CD4-positive, alpha-beta T cell treated with Interleukin-1 beta for 1 hour (primary cell): ENCODE measurements at regions not wholly inside any gene's neighbourhood (a gene's known extent, or its start where the extent isn't known, plus 50 kb on each side); places are given as distances from the start of the nearest gene placed in this dataset.
A peak's percentile ranks its signal among the peaks of the same experiment; 100 is the strongest.

Experiments
- DNase-seq, 2 donors: peaks; one replicate each; pipeline ENCODE4 v3.0.0-alpha.2; 2020 to 2022

DNA sequence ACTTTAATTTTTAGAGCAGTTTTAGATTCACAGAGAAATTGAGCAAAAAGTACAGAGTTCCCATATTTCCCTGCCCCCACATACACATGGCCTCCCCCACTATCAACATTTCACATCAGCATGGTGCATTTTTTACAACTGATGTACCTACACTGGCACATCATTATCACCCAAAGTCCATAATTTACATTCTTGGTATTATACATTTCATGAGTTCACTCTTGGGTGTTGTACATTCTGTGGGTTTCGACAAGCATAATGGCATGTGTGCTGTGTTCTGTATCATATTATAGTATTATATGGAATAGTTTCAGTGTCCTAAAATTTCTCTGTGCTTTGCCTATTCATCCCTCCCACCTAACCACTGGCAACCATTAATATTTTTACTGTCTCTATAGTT lies 419.8 kb upstream of the THBS1 start:
- no peak for DNase-seq

DNA sequence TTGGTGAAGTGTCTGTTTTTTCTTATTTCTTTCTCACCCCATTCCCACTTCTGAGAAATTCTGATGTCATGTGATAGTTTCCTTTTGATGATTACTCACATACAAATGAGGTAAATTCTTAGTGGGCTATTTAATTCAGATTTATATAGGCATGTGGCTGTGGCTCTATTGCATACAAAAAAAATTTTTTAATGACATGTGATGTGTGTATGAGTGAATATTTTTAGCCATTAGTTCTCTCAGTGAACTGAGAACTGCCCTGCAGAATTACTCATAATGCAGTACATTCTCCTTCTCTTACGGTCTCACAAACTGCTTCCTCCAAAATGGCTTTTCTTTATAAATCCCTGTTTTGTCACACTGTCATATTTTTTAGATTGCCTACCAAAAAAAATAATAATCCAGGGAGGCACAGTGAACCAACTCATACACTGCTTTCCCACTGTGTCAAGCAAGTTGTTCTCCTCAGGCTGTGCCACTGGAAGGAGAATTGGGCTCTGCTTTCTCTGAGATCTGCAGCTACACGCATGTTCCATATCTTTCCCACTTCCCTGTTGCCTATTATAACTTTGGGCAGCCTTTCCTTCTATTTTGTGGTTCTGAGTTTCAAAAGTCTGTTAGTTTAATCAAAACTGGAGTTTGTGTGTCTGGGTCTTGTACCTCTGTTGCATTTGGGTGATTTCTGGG lies 415.7 kb upstream of the THBS1 start:
- no peak for DNase-seq

DNA sequence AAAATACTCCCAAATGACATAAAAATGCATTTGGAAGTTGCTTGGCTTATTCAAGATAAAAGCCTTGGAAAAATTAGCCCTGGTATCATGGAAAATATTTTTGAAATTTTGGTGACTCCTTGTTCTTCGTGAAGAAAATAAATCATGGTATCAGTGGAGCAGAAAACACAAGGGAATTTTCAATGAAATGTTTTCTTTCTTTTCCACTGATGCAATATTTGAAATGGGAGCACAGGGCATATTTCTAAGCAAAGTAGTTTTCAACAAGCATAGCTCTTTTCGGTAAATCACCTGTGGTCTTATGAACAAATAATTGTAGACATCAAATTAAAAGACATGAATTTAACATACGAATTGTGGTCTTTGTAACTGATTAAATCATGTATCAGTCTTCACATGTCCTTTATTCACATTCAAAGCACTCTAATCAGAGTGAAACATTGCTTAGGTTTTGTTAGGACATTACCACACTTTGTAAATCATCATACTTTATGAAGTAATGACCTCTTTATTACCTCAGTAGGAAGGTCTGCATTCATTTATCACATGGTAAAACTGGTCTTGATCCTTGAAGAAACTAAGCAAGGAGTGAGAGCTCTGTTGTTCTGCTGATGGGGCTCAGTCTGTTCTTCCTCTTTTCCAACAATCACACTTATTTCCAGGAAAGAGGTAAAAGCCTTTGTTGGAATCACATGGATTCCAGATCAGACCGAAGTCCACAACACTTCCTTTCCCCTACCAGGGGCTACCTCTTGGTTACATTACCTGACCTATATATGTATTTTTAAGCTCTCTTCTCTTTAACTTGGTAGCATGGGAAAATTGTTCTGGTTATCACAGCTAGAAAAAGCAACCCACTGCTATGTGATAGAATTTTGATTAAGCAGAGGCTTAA lies 413.5 kb upstream of the THBS1 start:
- DNase-seq: no peak

DNA sequence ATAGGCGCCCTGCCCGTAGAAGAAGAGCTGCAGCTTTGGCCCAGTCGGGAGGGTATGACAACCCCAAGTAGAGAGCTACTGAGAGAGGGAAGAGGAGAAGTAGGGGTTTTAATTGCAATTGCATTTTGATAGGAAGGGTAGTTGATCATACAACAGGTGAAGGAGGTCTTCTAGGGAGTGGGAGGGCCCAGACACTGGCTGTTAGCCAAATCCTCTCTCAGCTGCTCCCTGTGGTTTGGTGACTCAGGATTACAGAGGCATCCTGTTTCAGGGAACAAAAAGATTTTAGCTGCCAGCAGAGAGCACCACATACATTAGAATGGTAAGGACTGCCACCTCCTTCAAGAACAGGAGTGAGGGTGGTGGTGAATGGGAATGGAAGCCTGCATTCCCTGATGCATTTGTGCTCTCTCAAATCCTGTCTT lies 408.9 kb upstream of the THBS1 start:
- peak in 1 of 2 donors; percentile 20 for DNase-seq

DNA sequence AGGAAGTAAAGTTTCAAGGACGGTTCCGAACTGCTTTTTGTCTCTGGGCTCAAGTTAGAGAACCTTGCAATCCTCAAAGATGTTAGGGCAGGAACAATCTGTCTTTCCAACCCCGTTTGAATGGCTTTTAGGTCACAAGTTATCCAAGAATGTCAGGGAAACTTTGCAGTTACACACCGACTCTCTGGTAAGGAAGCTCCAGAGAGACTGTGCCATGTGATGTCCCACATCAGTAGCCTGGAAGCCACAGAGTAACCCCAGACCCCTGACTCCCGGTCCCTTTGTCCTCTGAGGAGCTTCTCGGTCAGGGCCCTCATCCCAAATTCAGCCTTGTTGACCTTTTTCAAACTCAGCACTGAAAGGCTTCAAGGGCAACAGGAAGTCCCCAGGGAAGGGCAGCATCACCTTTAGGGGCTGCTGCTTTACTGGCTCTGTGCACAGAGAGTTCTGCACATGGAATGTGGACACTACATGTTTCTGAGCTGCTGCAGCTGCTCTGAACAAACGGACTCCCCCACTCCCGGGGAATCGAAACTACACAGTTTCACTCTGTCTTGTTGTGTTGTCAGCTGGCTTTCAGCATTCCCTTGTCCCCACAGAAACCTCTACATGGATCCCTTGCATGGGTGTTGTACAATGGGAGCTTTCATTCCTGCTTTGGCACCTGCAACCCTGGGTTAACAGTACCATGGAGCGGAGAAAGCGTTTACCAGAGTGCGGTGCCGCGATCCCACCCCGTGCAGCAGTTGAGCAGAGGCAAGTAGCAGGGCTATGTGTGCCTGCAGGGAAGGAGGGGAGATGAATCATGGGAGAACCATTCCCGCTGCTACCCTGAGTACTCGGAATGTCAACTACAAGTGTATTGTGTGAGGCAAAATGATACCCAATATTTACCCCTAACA lies 408.2 kb upstream of the THBS1 start:
- DNase-seq: no peak

DNA sequence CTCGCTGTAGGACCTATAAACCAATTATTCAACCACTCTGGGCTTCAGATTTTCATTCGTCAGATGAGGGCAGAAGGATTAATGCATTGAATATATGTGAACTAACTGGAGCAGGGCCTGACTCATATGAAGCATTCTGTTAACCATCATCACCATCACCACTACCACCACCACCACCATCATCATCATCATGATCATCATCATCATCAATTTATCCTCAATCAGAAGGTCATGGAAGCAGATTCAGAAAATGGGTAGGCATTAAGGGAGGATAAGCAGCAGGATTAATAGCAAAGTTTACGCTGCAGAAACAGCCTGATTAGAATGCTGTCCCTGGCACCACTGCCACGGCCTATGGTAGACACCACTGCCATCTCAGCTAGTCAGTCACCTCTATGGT lies 407.5 kb upstream of the THBS1 start:
- DNase-seq: no peak

DNA sequence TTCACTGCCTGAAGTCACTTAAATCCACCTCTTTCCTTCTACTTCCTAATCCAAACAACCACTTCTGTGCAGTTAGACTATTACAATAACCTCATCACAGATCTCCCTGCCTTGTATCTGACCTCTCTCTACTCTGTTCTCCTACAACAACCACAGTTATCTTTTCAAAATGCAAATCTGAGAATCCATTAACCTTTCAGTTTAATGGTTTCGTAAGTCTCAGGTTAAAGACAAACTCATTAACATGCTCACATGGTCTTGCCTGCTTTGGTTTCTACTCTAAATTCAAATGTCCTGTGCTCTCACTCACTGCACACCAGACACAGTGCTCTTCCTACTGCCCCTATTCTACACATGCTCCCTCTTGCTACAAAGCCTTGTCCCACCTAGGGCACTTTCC lies 406.5 kb upstream of the THBS1 start:
- DNase-seq: no peak

DNA sequence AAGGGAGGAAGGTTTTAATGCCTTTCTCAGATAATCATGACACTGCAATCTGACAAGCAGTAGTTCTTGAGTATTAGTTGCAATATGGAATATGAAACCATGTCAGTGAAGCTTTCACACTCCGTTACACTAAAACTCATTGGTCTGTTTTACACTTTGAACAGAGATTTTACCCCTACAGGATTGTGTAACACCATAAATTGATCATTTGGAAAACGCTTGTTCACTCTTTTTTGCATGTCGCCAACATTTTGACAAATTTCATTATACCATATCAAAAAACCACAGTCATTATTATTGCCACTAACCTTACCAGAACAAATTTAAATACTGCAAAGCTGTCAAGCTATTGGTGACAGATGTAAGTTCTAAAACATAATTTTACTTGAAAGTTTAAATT lies 404.8 kb upstream of the THBS1 start:
- no peak for DNase-seq

DNA sequence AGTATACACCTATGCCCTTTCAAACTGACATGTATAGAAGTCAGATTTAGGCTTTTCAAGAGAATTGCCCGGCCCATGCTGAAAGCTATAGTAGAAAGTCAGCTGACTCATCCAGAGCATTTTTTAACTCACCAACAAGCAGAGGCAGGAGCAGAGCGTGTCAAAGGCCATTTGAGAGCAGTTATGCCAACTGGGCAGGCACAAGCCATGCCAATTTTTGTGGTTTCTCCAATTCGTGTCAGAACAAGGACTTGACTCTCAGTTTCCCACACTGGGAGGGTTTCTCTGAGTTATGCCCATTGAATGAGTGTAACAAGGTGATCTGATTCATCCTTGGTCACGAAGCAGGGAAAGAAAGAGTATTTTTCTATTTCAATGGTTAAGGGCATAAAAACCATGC lies 403.3 kb upstream of the THBS1 start:
- DNase-seq: no peak

DNA sequence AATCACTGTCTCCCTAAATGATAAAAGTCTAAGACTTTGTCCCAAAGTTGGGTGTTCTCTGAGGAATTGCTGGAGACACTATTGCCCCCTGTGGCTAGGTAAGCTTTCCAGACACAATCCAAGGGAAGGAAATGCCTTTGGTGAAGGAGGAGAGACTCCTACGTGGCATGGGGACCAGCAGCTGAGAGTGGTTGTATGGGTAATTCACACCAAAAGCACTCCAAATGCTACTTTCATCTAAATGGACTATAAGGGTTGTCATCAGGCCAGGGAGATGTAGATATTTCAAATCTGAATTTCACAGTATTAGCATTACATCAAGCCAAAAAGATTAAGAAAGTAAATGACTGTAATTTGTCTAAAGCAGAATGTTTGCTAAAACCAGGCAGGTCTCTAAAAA lies 400.8 kb upstream of the THBS1 start:
- DNase-seq: no peak

DNA sequence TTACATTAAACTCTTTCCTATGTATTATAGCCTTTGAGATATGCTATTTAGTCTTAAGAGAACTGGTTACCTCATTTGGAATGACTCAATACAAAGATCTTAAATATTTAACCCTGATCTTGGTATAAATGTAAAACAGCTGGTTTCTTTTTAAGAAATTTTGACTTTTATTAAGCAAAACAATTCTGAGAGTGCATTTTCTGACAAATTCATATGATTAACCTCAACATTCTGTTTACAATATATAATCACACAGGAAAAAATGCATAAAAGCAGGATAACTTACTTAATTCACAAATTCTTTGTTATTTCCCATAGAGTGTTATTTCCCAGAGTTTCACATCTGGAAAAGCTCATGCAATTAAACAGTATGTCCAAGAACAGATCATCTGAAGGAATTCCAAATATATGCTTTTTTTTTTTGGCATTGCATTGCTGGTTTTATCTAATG lies 400.4 kb upstream of the THBS1 start:
- no peak for DNase-seq

DNA sequence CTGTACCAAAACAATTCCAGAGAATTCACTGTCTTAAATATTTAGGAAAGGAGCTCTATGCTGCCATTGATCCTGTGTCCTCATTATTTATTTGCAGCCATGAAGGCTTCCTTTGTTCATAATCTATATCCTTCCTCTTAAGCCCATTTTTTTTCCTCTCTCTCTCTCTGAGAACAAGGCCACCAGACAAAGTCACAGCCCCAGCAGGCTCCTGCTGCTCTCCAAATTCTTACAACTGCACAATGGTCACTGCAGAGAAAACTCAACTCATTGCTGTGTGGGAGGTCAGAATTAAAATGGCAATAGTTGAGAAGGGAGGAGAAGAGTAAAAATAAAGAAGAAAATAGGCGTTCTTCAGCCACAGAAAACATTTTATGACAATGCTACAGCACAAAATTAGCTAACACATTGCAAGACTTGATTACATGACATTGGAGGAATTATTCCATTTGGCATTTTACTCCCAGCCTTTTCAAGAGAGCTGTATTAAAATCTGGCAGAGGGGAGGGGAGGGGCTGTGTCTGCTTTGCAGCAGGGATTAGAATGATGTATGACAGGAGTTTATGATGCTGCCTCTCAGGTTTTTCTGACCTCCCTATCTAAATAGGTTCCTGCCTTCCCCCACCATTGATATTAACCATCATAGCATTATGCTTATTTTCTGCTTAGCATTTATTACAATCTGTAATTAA lies 399.7 kb upstream of the THBS1 start:
- DNase-seq: no peak

DNA sequence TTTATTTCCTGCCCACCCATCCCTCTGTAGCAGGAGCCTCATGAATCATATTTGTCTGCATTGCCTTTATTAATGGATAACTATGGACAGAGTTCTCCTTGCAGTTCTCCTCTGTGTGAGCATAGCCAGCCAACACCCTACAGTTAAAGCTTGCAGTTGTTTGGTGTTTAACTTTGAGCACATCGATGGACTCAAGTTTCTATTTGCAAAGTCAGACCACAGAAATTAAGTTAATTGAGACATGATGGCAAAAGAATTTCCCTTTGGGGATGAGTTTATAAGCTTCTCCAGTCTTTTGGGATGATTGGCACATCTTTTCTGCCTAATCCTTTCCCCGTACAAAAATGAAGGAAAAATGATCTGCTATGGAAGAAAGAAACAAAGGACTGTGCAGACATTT lies 398.9 kb upstream of the THBS1 start:
- DNase-seq: no peak

DNA sequence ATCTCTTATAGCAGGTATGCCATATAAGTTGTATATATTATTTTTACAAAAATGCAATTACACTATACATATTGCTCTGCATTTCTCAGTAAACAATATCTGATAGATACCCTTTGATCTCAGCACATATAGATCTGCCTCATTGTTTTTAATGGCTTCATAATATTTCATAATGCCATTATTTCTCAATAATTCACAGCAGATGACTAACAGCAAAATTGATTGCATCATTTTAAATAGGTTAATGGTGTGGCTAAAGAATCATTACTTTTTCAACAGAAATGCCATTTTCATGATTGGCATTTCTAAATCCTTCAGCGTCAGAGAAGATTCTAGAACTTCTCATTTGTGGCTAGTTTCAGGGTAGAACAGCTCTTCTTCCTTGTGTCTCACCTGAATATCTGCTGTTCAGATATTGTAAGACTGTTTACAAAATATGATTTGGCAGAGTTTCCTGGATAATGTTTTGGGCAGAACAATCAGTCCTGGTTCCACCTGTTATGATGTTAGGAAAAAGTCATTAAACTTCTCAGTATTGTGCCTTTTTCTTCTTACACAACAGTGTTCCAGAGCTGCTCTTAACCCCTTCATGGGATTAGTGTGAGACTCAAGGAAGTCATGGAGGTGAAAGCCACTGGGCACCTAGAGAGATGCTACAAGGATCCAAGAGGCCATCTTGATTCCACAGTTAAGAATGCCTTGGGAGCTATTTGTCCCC lies 397.6 kb upstream of the THBS1 start:
- no peak for DNase-seq

DNA sequence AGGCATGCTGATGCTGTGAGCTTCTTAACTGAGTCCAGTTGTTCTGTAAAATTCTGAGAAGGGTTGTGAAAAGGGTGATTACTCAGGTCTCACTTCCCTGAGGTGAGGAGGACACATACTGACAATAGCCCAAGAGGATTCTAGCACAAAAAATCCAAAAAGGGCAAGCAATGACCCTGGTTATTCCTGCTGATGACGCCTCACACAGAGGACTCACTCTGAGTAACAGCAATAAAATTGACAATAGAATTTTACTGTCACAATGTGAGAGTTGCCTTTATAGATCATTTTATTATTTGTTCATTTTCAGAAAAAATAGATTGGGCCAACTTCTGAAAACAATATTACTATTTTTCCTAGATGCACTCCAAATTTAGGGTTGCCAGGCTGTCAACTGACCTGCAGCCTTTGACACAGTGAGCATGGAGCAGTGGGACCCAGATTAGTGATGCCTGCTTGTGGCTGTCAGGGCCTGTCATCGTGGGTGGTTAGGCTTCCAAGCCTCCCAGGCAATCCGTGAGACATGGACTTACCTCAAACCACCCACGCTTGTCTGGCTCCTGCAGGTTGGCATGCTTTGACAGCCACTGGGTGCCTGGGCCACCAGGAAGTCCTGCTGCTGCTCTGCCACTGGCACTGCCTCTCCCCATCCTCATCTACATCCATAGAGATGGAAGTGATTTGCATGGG lies 396.0 kb upstream of the THBS1 start:
- no peak for DNase-seq

DNA sequence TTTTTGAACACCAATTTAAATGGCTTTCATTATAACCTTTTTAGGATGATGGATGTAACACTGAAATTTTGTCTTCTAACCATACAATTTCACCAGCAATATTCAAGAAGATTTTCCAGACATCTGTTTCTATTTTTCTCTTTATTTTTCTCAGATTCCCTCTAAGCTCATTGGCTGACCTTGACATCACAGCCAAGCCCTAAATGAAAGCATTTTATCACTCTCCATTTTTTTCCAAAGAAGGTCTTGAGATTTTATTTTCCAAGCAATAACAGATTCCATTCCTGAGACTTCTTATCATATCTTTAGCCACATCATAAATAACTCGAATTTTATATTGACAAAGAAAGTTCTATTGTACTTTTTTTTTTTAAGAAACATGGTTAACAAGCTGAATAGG lies 392.6 kb upstream of the THBS1 start:
- no peak for DNase-seq

DNA sequence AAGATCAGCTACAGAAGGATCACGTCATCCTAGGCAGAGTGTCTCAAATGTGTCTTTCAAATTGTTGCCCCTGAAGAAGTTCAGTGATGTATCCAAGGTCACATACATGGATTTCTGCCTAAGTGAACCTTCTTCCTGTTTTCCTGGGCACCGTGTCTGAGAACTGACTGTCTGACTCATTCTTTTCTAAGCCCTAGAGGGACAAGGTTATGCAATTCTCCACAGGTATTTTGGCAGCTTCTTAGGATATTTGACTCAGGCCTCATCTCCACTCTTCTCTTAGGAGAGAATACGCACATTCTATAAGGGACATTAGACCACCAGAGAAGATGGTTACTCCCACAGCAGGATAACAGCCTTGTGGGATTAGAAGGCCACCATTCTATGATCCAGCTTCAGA lies 391.9 kb upstream of the THBS1 start:
- no peak for DNase-seq

DNA sequence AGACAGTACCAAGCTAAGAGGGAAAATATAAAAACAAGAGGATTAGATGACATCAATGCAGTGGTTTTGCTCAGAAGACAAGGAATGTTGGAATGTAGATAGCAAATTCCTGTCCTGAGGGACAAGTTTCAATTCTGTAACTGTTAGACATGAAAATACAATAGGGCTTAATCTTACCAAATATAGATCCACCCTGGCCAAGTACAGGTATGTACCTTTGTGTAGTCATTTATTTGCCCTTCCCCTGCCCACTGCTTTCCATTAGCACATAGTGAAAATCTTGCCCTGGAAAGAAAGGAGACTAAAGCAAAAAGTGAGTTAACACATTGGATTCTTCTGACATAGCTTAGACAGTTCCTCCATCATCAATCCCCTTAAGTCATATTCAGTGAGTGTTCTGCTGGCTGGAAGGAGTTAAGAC lies 389.0 kb upstream of the THBS1 start:
- DNase-seq: no peak

DNA sequence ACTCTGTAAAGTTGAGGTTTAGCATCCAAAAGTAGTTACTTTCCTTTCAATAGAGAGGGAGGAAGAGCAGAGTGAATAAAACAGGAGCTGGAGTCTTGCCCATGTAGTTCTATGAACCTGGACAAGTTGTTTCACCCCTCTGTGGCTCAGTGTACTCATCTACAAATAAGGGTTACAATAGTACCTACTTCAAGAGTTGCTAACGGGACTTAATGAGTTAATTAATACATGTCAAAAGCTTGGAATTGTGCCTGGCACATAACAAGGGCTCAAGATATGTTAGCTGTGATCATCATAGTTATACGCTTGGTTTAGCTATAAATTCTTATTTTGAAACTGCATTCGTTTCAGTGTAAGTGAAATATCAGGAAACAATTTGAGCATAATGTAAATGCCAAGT lies 388.5 kb upstream of the THBS1 start:
- no peak for DNase-seq

DNA sequence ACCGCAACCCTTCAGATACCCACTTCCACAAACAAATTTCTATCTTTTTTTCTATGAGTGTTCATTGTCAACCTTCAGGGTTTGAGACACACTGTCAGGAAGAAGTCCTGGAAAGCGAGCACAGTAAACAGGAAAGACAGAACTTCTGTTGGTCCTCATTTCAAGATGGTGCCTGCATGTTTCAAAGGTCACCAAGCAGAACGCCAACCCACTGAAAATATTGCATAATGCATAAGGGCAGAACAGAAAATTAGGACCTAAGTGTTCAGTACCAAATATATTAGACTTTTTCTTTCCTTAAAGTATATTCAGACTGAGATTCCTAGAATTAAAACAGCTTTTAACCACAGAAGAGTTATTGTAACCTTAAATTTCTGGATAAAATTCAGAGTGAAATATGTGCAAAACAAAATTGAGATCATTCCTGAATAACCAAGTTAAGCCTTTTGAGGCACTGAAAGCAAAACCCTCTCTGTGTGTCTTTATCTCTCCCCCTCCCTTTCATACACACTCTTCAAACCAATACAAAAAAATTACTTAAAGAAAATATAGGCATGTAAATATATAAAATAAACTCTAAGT lies 387.8 kb upstream of the THBS1 start:
- no peak for DNase-seq

DNA sequence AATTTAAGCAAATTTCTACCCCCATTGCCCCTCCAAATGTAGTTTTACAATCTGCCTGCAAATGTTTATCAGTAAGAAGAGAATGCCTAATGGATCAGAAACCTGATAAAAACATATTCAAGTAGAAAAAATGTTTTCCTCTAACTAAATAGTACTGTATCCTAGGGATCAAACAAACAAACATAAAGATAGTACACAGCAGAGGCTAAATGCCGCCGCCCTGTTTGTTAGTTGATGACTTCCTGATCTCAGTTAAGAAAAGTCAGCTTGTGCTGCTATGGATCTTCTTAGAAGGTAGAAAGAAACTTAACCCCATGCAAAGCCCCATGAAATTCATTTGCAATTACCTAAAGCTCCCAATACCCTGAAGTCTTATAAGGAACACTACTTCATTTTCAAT lies 387.3 kb upstream of the THBS1 start:
- no peak for DNase-seq
